Astrocyte (in vitro differentiated cells and primary cell): ENCODE measurements at regions not wholly inside any gene's neighbourhood (a gene's known extent, or its start where the extent isn't known, plus 50 kb on each side); places are given as distances from the start of the nearest gene placed in this dataset.

Source experiments
- DNase-seq: peaks from one replicate; pipeline ENCODE4 v3.0.0-alpha.2; 2010; ENCODE audit warnings: low read depth
- FAIRE-seq: peaks from 2 replicates; lab custom pipeline; 2011; peaks lifted over from hg19 to GRCh38; lab: Jason Lieb, UNC
- H2AFZ ChIP-seq: 2 replicates; pipeline ENCODE4 v1.6.0; 2012; ENCODE audit warnings: low read depth, low read length, inconsistent platforms
- H3K27ac ChIP-seq: 2 replicates; pipeline ENCODE4 v1.5.1; 2011; ENCODE audit warnings: low read depth, low read length, inconsistent platforms
- H3K27me3 ChIP-seq: 2 replicates; pipeline ENCODE4 v1.6.0; 2011; ENCODE audit warnings: low read length, inconsistent platforms; ENCODE audit not compliant: insufficient read depth
- H3K36me3 ChIP-seq: 2 replicates; pipeline ENCODE4 v1.5.1; 2011; ENCODE audit warnings: low read length, inconsistent platforms; ENCODE audit not compliant: insufficient read depth
- H3K4me1 ChIP-seq: 2 replicates; pipeline ENCODE4 v1.5.1; 2011; ENCODE audit warnings: low read length, inconsistent platforms; ENCODE audit not compliant: insufficient read depth
- H3K4me2 ChIP-seq: 2 replicates; pipeline ENCODE4 v1.6.0; 2012; ENCODE audit warnings: low read length, inconsistent platforms
- H3K4me3 ChIP-seq: 2 replicates; pipeline ENCODE4 v1.5.1; 2011; ENCODE audit warnings: low read depth, mild to moderate bottlenecking, low read length, inconsistent platforms; ENCODE audit not compliant: insufficient read depth
- H3K79me2 ChIP-seq: 2 replicates; pipeline ENCODE4 v1.6.0; 2012; ENCODE audit warnings: mild to moderate bottlenecking, low read length, inconsistent platforms; ENCODE audit not compliant: insufficient read depth
- H3K9ac ChIP-seq: 2 replicates; pipeline ENCODE4 v1.6.0; 2012; ENCODE audit warnings: mild to moderate bottlenecking, low read length, inconsistent platforms
- H3K9me3 ChIP-seq: 2 replicates; pipeline ENCODE4 v1.5.1; 2012; ENCODE audit warnings: low read depth, mild to moderate bottlenecking, low read length, inconsistent platforms; ENCODE audit not compliant: insufficient read depth
- H4K20me1 ChIP-seq: 2 replicates; pipeline ENCODE4 v1.6.0; 2012; ENCODE audit warnings: low read length, inconsistent platforms; ENCODE audit not compliant: insufficient read depth
- H3K27ac Mint-ChIP-seq: one replicate; pipeline ENCODE4 v1.8.0; 2021; ENCODE audit warnings: mild to moderate bottlenecking, mixed read lengths; ENCODE audit not compliant: unreplicated experiment
- H3K27me3 Mint-ChIP-seq: one replicate; pipeline ENCODE4 v1.8.0; 2021; ENCODE audit warnings: low read depth, mixed read lengths; ENCODE audit not compliant: unreplicated experiment
- H3K36me3 Mint-ChIP-seq: one replicate; pipeline ENCODE4 v1.8.0; 2021; ENCODE audit warnings: low read depth, mixed read lengths; ENCODE audit not compliant: unreplicated experiment
- H3K4me1 Mint-ChIP-seq: one replicate; pipeline ENCODE4 v1.8.0; 2021; ENCODE audit warnings: low read depth, mixed read lengths; ENCODE audit not compliant: unreplicated experiment
- H3K4me3 Mint-ChIP-seq: one replicate; pipeline ENCODE4 v1.8.0; 2021; ENCODE audit warnings: mild to moderate bottlenecking, moderate library complexity, mixed read lengths; ENCODE audit not compliant: unreplicated experiment
- H3K9me3 Mint-ChIP-seq: one replicate; pipeline ENCODE4 v1.8.0; 2021; ENCODE audit warnings: mild to moderate bottlenecking, mixed read lengths; ENCODE audit not compliant: unreplicated experiment
- CTCF ChIP-seq: IDR thresholded peaks from 2 replicates; pipeline ENCODE4 v1.5.1; 2011; ENCODE audit warnings: low read depth, mild to moderate bottlenecking, inconsistent platforms, low read length, moderate library complexity; ENCODE audit not compliant: insufficient read depth
- EZH2 ChIP-seq: IDR thresholded peaks from 2 replicates; pipeline ENCODE4 v1.6.1; 2012; ENCODE audit warnings: mild to moderate bottlenecking, low read length, inconsistent platforms; ENCODE audit not compliant: insufficient read depth

DNA sequence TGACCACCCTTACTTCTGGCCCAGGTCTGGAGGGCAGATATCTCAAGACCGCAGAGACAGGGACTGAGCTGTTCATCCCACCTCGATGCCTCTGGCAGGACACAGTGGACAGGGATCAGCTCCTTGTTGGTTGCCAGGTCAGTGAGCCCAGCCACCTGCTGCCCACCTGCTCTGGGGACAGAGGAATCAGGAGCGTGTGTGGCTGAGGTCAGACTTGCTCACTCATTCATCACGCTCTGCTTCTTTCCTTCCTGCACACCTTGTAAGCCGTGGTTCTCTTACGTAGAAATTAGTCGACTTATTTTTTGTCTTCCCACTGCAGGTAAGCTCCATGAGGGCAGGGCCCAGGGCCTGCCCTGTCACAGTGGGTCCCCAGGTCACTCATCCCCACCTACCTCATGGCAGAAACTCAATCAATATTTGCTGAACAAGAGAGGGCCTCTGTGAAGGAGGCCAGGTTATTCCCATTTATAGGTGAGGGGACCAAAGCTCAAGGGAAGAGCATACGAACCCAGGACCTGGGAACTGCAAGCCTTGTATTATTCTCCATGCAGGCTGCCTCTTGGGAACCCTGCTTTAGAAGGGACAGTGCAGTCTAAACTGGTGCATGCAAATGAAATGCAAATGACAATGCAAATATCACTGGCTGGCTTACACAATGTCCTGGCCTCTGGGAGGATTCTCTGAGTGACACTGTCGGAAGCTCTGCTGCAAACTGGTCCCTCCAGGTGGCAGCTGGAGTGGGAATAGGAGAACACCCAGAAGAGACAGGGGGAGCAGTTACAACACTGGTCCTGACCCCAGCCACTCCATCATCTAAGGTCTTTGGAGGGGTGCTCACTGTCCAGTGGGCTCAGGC is 58.4 kb upstream of the PAX7 start:
- Histone ChIP-seq H3K4me1 (no peaks in the 10 kb centered on the region), H4K20me1 (no peaks in the 10 kb centered on the region), H3K9me3 (no peaks in the 10 kb centered on the region), H3K9ac (no peak overlapping the region), H2AFZ (no peak overlapping the region), H3K27ac (no peak overlapping the region), H3K36me3 (no peaks in the 10 kb centered on the region), H3K79me2 (no peaks in the 10 kb centered on the region), H3K4me2 (no peak overlapping the region), H3K4me3 (no peak overlapping the region), H3K27me3 (no peaks in the 10 kb centered on the region)
- Mint-ChIP-seq H3K4me1 (no peaks in the 10 kb centered on the region), H3K27ac (no peak overlapping the region), H3K36me3 (no peaks in the 10 kb centered on the region), H3K9me3 (peaks cover 3% of the 10 kb centered on the region), H3K27me3 (peaks cover 47% of the 10 kb centered on the region), H3K4me3 (no peak overlapping the region)
- TF ChIP-seq CTCF (no peak), EZH2 (no peak)
- FAIRE-seq, result no peak
- DNase-seq, result no peak

DNA sequence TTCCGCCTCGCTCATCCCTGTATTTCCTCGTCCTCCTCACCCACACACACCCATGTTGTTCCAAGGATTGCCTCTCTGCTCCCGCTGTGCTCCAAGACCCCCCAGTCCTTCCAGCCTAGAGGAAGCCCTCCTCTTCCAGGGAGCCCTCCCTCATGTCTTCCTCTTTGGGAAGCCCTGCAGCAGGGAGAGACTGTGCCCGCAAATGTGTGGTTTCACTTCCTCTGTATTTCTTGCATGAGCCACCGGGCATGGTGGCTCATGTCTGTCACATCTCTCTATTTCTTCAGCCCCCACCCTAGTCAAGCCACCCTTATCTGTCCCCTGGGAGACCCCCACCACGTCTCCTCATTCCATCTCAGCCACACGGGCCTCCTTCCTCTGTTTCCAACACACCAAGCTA is 57.5 kb upstream of the PAX7 start:
- H3K4me1 Mint-ChIP-seq, result no peaks in the 10 kb centered on the region
- peaks cover 43% of the 10 kb centered on the region for H3K27me3 Mint-ChIP-seq
- DNase-seq (no peak), FAIRE-seq (no peak)
- Histone ChIP-seq H3K4me1 (no peaks in the 10 kb centered on the region), H3K9me3 (no peaks in the 10 kb centered on the region), H3K4me3 (no peak overlapping the region), H3K4me2 (no peak overlapping the region), H3K27me3 (no peaks in the 10 kb centered on the region), H3K79me2 (no peaks in the 10 kb centered on the region), H3K36me3 (no peaks in the 10 kb centered on the region), H3K27ac (no peak overlapping the region), H3K9ac (no peak overlapping the region), H2AFZ (no peak overlapping the region), H4K20me1 (no peaks in the 10 kb centered on the region)
- no peaks in the 10 kb centered on the region for H3K9me3 Mint-ChIP-seq
- TF ChIP-seq CTCF (no peak), EZH2 (no peak)
- H3K27ac Mint-ChIP-seq, result no peak overlapping the region
- H3K4me3 Mint-ChIP-seq, result no peak overlapping the region
- no peaks in the 10 kb centered on the region for H3K36me3 Mint-ChIP-seq

GRCh38 chr1:18574754-18575153 is 55.9 kb upstream of the PAX7 start:
- TF ChIP-seq CTCF, result no peak
- TF ChIP-seq EZH2, result no peak
- Histone ChIP-seq H3K27me3 (no peaks in the 10 kb centered on the region), H3K4me3 (no peak overlapping the region), H3K27ac (no peak overlapping the region), H3K9ac (no peak overlapping the region), H3K4me1 (no peaks in the 10 kb centered on the region), H3K4me2 (no peak overlapping the region), H3K79me2 (no peaks in the 10 kb centered on the region), H2AFZ (no peak overlapping the region), H4K20me1 (no peaks in the 10 kb centered on the region), H3K36me3 (no peaks in the 10 kb centered on the region), H3K9me3 (no peaks in the 10 kb centered on the region)
- H3K4me1 Mint-ChIP-seq, result no peaks in the 10 kb centered on the region
- FAIRE-seq (no peak), DNase-seq (no peak)
- no peaks in the 10 kb centered on the region for H3K9me3 Mint-ChIP-seq
- no peak overlapping the region for H3K4me3 Mint-ChIP-seq
- H3K36me3 Mint-ChIP-seq, result no peaks in the 10 kb centered on the region
- H3K27ac Mint-ChIP-seq, result no peak overlapping the region
- peaks cover 39% of the 10 kb centered on the region for H3K27me3 Mint-ChIP-seq
